Endothelial cell of hepatic sinusoid (primary cell): ENCODE measurements at regions not wholly inside any gene's neighbourhood (a gene's known extent, or its start where the extent isn't known, plus 50 kb on each side); places are given as distances from the start of the nearest gene placed in this dataset.

ENCODE experiments used
- in situ Hi-C: cut with HindIII; loops from 2 replicates; pipeline ENCODE4 v1.10.0; 2017; ENCODE audit warnings: low sequenced_read_pairs

DNA sequence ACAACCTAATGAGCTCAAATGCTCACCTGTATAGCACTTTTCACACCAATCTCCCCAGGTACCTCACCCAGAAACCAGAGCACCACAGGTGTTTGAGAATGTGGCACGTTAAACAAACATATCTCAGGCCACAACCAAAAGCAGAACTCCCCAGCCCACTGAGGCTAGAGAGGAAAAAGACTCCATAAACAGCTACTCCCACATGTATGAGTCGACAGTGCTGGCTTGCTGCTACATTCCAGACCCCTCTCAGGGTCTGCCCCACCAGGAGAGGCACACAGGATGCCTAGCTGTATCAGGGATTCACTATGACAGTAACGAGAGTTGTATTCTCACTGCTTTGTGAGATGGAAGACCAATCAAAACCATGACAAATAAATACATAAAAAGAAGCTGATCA lies 242.6 kb upstream of the ARID1B start:
- in situ Hi-C loops: no loop called here

- in situ Hi-C loops: no loop called here
These were observed 243.2 kb upstream of the ARID1B start for GRCh38 chr6:156533872-156534524.

- in situ Hi-C loops: no loop called here
These were observed 251.1 kb upstream of the ARID1B start for GRCh38 chr6:156526081-156526480.

DNA sequence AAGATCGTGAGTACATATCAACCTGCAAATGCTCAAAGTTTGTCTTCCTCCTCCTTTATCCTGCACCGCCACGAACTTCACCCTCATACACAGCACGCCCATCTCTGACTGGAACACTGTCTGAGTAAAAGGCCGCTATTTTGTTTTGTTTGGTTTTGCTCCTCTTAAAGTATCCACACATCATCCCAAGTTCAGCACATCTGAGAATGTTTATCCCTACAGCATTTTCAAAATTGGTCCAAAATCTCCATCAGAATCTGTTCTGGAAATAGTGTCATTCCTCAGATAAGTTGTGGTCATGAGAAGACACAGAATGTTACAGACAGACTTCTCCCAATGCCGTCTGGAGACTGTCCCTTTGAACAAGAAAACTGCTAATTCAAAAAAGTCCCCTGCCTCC lies 251.6 kb upstream of the ARID1B start:
- in situ Hi-C loops: no loop called here

- in situ Hi-C loops: no loop called here
These were observed 257.2 kb upstream of the ARID1B start for GRCh38 chr6:156519940-156520339.

GRCh38 chr6:156517088-156517487 lies 260.1 kb upstream of the ARID1B start:
- in situ Hi-C loops: no loop called here

DNA sequence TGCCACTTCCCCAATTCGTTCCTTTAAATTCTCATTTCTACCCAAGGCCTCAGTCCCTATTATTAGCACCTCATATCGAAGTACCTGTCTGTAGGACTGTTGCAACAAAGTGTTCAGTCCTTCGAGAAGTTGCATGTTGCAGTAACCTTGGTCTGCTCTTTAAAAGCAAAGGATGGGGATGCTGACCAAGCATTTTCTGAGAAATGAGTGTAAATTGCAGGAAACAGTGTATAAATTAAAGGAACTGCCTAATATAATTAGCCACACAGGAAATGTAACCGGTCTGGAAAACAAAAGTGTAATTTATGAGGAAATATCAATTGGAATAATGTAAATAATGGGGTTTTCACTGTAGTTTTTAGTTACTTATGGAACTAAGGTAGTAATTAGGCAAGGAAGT lies 261.9 kb upstream of the ARID1B start:
- in situ Hi-C loops: no loop called here

DNA sequence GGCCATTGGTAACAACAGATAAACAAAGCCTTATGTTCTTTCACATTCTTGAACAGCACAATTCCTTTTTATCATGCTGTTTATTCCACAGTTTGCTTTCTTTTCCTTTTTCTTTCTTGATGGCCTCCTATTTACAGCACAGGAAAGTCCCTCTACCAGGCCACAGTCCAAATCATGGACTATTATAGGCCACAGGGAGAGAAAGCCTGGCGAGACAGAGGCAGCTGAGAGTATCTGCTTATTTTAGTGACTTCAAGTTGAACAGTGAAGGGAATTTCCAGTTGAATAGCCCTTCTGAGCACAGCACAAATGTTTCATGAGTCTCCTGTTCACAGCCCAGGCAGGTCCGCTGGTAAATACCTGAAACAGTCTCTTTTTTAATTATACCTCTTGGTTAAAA lies 263.7 kb upstream of the ARID1B start:
- in situ Hi-C loops: no loop called here

- in situ Hi-C loops: no loop called here
These were observed 265.6 kb upstream of the ARID1B start for GRCh38 chr6:156511570-156511969.

DNA sequence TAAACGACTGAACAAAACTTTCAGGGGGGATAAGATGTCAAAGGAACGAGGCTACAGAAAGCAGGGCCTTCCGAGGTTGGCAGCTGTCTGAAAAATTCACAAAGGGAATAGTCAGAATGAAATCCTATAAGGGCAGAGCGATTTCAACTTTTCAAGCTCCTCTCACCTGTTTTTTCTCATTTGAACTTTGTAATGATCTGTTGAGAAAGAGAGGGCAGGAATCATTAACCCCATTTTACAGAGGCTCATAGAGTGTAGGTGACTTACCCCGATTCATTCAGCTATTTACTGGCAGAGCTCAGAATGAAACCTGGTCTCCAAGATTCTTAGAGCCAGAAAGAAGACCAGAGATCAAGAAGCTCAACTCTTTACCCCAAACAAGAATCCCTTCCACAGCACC lies 266.1 kb upstream of the ARID1B start:
- in situ Hi-C loops: no loop called here

- in situ Hi-C loops: no loop called here
These were observed 266.9 kb upstream of the ARID1B start for GRCh38 chr6:156510242-156510641.

GRCh38 chr6:156509496-156509895 lies 267.7 kb upstream of the ARID1B start:
- in situ Hi-C loops: no loop called here

DNA sequence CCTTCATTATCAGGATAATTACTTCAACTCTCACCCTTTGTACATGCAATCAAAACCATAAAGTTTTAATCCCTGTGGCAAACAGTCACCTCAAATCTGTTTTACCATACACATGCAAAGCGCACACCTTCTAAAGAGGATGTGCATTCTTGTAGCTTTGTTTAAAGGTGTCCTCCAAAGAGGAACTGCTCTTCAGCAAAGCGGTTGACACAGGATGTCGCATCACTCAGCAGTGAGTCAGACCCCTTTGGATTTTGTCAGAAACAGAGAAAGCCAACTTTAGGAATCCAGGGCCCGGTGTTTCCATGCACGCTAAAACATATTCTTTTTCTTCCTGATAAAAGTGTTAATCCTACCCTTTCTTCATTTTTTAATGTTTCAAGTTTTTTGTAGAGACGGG lies 268.3 kb upstream of the ARID1B start:
- in situ Hi-C loops: no loop called here

DNA sequence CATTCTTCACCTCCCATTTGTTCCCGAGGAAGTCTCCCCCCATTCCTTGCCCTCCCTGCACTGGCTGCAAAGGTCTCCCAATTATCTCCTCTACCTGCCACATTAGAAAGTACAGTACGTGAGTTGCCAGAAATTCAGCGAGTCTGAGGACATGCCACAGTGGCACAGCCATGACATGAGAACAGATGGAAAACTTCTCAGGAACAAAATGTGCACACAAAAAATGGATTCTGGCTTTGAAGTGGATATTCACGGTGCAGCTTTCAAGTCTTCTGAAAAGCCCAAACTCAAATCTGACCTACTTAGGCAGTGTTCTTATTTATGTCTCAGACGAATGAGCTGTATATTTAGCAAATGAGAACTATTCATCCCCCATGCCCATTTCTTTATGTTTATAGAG lies 269.1 kb upstream of the ARID1B start:
- in situ Hi-C loops: no loop called here

GRCh38 chr6:156507656-156508055 lies 269.5 kb upstream of the ARID1B start:
- in situ Hi-C loops: no loop called here

GRCh38 chr6:156507106-156507505 lies 270.1 kb upstream of the ARID1B start:
- in situ Hi-C loops: no loop called here

- in situ Hi-C loops: no loop called here
These were observed 274.1 kb upstream of the ARID1B start for GRCh38 chr6:156502969-156503504.

GRCh38 chr6:156497618-156498017 lies 279.6 kb upstream of the ARID1B start:
- in situ Hi-C loops: loop anchor here (5.0 kb wide), 1 partner anchor 80 kb away; no protein-coding TSS in a partner anchor

GRCh38 chr6:156487877-156488276 lies 289.3 kb upstream of the ARID1B start:
- in situ Hi-C loops: no loop called here

- in situ Hi-C loops: no loop called here
These were observed 292.0 kb upstream of the ARID1B start for GRCh38 chr6:156485150-156485549.

DNA sequence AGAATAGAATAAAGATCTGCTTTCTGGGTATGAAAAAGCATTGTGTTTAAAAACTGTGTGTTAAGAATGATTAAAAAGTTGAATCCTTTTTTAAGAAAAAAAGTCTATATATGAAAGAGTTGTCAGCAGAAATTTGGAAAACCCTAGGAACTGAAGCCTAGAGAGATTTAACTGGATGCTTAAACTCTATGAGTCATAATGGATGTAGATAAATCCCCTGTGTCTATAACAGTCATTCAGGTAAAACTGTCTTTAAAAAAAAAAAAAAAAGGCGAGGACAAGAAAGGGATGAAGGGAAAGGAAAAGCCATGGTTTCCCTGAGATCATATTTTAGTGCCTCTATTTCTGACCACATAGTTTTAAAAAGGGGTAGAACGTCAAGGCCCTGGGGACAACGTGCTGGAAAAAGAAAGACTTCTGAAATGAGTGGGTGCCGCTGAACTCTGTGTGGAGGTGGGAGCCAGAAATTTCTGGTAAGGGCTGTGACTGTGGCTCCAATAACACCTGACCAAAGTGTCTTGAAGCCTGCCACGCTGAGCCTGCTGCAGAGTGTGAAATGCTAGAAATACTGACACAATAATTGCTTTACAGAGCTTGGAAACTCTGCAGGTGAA lies 302.6 kb upstream of the ARID1B start:
- in situ Hi-C loops: no loop called here

DNA sequence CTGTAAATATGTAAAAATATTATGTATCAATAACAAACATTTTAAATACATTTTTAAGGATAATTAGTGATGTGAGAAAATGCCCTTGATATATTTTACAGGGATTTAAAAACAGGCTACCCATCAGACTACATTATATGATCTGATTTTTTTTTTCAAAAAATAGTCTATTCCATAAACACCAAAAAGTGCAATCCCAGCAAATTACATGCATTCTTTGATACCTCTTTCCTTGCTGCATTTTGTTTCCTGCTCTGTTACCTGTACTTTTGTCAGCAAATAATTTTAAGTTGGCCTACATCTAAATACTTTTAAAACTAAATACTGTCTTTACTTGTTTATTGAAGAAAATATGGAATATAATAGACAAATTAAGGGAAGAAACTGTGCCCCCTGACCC lies 306.2 kb upstream of the ARID1B start:
- in situ Hi-C loops: no loop called here
